Transverse colon (tissue), 4 donors: ENCODE measurements at regions not wholly inside any gene's neighbourhood (a gene's known extent, or its start where the extent isn't known, plus 50 kb on each side); places are given as distances from the start of the nearest gene placed in this dataset.

ENCODE experiments used
- EP300 ChIP-seq: sonication (generic); formaldehyde crosslinking; IDR thresholded peaks from one replicate; pipeline ENCODE4 v1.6.1; 2017; ENCODE audit warnings: antibody characterized with exemption, low read depth
- POLR2AphosphoS5 ChIP-seq, 3 donors: sonication (generic); formaldehyde crosslinking; IDR thresholded peaks; one replicate each; pipeline ENCODE4 v1.6.1; 2016; ENCODE audit warnings: antibody characterized with exemption in 3 of 3
- TF ChIP-seq, protein P1 (sequence below), 5 experiments: fragments of 200-600 bp in 3 of 5; fragments of 450-650 bp in 2 of 5; sonication (generic) in 3 of 5; IDR thresholded peaks; 1 replicate in 2 of 5; 2 replicates in 3 of 5; pipeline ENCODE4 v1.5.1; 2016 to 2017; ENCODE audit warnings: antibody characterized with exemption in 5 of 5, inconsistent platforms in 3 of 5, mild to moderate bottlenecking in 2 of 5, moderate library complexity in 1 of 5

DNA sequence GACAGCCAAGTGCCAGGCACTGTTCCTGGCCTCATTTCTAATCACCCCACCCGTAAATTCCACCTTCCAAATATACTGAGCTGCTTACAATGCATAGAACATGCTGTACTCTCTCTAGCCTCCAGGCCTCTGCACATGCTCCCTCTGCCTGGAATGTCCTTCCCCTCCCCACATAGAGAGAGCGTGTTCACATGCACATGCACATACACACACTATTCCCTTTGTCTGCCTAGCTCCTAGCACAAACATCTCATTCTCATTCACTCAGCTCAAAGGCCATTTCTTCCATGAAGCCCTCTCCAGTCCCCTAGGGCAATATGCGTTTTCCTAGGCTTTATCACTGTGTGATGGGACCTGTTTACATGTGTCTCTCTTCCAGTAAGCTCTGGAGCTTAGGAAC is 144.6 kb downstream of the WT1 start:
- no peak for TF ChIP-seq EP300
- TF ChIP-seq, protein P1, sequence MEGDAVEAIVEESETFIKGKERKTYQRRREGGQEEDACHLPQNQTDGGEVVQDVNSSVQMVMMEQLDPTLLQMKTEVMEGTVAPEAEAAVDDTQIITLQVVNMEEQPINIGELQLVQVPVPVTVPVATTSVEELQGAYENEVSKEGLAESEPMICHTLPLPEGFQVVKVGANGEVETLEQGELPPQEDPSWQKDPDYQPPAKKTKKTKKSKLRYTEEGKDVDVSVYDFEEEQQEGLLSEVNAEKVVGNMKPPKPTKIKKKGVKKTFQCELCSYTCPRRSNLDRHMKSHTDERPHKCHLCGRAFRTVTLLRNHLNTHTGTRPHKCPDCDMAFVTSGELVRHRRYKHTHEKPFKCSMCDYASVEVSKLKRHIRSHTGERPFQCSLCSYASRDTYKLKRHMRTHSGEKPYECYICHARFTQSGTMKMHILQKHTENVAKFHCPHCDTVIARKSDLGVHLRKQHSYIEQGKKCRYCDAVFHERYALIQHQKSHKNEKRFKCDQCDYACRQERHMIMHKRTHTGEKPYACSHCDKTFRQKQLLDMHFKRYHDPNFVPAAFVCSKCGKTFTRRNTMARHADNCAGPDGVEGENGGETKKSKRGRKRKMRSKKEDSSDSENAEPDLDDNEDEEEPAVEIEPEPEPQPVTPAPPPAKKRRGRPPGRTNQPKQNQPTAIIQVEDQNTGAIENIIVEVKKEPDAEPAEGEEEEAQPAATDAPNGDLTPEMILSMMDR (IDR thresholded peaks at IDR 0.05): no peak
- TF ChIP-seq POLR2AphosphoS5 (IDR thresholded peaks at IDR 0.05): no peak
